CD4-positive, alpha-beta T cell treated with Interleukin-1 beta for 1 hour (primary cell): ENCODE measurements at regions not wholly inside any gene's neighbourhood (a gene's known extent, or its start where the extent isn't known, plus 50 kb on each side); places are given as distances from the start of the nearest gene placed in this dataset.

Experiments
- DNase-seq, 2 donors: peaks; one replicate each; pipeline ENCODE4 v3.0.0-alpha.2; 2020 to 2022

DNA sequence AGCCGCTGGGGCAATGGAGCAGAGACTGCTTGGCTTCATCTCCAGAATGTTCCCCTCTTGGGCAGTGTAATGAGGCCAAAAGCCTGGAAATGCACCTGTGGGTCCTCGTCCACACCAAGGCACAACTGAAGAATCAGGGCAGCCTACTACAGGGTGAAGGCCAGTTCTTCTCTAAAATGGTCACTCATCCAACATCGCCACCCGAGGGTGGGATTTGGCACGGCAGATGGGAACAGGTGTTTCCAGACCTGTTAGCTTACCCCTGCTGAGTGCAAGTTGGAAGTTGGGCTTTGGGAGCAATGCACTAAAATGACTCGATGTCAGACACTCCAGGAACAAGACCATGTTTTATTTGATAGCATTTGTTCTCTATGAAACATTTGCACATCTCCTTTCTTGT, 543.7 kb downstream of the NPHP4 start:
- DNase-seq: peak; percentile 6 to 38

DNA sequence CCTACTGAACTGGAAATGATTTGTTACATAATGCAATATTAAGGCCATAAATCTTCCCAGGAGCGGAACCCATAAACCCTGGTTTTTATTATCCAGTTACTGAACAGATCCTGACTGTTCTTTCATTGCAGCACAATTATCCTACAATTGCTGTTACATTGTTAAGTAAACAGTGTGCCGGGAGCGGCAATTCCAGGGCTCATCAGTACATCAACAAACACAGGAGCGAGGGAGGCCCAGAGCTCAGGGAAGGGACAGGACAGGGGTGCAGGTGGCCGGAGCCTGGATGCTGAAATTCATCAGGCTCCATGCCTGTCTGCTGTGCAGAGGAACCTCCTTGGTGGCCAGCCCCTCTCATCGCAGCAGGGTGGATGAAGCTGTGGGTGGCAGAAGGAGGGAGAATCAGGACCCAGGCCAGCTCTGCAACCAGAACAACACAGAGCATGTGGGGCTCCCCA, 544.7 kb downstream of the NPHP4 start:
- no peak for DNase-seq

DNA sequence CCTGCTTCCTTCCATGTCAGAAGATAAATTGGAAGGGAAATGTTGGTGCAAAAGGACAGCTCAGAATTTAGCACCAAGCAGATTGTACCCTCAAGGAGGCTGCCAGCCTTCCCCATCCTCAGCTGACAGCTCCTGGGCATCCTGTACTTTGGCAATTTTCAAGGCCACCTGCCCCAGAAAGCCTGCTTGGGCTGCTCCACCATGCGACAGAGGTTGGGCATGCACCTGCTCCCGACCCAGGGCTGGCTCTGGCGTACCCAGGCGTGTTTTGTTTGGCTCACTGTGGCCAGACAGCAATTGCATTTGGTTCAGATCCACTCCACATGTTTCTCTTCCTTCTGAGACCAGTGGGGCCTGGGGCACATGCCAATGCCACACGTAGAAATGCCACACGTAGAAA, 547.8 kb downstream of the NPHP4 start:
- no peak for DNase-seq

DNA sequence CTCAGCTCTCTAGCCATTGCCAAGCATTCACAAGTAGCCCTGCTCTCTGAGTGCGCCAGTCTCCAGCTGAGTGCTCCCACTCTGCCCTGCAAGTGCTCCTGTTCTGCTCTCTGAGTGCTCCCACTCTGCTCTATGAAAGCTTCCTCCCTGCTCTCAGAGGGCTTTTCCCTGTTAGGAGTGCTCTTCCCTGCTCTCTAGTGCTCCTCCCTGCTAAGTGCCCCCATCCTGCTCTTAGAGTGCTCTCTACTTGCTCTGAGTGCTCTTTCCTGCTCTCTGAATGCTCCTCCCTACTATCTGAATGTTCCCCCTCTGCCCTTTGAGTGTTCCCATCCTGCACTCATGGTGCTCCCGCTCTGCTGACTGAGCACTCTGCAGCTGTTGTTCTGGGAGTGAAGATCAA, 555.4 kb downstream of the NPHP4 start:
- no peak for DNase-seq

GRCh38 chr1:5435414-5435813, 556.8 kb downstream of the NPHP4 start:
- DNase-seq: no peak

- DNase-seq: no peak
Observed at GRCh38 chr1:5432436-5432835, 559.8 kb downstream of the NPHP4 start.

- no peak for DNase-seq
Observed at GRCh38 chr1:5430911-5431697, 561.1 kb downstream of the NPHP4 start.

GRCh38 chr1:5430136-5430535, 562.1 kb downstream of the NPHP4 start:
- no peak for DNase-seq

DNA sequence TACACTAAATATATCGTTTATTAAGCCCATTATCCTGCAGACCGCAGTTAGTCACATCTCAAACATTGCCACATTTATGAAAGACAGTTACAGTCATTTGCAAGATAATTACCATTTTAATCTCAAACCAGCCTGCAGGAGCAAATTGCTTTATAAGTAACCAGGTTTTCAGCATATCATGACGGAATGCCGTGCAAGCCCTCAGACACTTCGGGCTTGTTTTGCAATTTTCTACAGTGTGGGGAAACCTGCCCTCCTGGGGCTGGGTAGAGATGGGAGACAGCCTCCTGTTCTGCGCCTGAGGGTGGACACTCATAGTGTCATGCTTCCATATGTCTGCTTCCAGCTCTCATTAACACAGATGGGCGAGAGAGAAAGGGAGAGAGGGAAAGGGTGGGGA, 563.9 kb downstream of the NPHP4 start:
- DNase-seq: no peak

- DNase-seq: no peak
Observed at GRCh38 chr1:5427026-5427613, 565.1 kb downstream of the NPHP4 start.

GRCh38 chr1:5424802-5425703, 567.2 kb downstream of the NPHP4 start:
- DNase-seq: no peak

DNA sequence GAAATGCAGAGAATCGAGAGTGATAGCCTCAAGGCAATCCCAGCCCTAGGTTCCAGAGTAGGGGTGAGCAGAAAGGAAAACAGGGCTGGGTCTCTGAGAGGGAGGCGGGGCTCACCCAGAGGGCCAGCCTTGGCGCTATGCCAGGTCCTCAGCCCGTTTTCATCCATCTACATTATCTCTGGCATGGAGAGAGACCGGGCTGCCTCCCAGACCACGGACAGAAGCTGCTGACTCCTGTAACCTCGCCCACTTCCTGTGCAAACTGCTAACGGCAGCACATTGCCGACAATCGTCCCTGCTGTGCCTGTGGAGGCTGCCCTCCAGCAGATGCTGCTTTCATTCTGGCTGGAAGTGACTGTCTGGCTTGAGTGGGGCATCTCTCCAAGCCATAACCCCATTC, 569.1 kb downstream of the NPHP4 start:
- DNase-seq: peak; percentile 19 to 41

DNA sequence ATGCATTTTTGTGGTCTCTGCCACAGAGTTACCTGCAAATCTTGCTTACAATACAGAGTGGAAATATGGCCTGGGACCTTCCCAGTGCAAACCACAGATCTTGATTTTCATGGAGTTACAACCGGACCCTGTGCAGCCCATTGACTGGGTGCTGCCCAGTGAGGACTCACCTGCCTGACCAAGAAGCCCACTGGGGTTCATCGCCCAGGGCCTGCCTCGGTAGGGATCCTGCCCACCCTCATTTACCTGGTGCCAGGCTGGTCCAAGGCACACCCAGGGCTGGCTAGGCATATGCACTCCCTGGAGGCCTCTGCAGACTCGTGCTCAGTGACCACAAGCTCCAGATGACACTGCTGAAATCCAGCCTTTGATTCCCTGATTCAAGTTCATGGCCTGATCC, 572.7 kb downstream of the NPHP4 start:
- no peak for DNase-seq

GRCh38 chr1:5416518-5416917, 575.7 kb downstream of the NPHP4 start:
- no peak for DNase-seq

GRCh38 chr1:5415606-5416005, 576.6 kb downstream of the NPHP4 start:
- DNase-seq: no peak

DNA sequence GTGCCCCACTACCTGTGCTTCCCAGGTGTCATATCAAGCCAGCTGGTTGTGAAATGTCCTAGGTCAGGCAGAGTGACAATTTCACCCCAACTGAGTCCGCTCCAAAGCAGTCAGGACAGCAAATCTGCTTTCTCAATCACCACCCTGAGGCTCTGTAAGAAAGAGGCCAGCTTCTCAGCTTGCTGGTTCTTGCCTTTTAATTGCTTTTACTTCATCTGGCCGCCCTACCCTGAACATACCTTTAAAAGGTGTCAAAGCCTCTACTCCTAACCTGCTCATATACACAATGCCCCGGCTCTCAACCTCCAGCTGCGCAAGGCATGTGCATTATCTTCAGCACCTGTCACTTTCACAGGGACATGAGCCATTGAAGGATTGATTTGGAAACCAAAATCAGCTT, 581.6 kb downstream of the NPHP4 start:
- no peak for DNase-seq

DNA sequence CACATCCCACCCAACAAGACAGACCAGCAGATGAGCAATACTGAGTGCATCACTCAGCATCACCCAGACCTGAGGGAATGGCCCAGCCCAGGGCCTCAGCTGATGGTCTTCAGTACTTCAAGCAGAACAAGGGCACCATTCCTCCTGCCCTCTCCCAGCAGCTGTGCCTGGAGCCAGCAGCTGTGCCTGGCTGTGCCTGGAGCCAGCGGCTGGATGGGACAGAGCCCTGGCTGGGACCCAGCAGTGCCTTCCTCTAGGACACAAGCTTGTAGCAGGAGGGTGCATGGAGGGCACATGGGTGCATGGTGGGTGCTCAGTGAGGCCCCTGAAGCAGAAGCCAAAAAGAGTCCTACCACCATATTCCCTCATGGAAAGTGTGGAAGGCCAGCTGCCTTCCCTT, 583.8 kb downstream of the NPHP4 start:
- no peak for DNase-seq

DNA sequence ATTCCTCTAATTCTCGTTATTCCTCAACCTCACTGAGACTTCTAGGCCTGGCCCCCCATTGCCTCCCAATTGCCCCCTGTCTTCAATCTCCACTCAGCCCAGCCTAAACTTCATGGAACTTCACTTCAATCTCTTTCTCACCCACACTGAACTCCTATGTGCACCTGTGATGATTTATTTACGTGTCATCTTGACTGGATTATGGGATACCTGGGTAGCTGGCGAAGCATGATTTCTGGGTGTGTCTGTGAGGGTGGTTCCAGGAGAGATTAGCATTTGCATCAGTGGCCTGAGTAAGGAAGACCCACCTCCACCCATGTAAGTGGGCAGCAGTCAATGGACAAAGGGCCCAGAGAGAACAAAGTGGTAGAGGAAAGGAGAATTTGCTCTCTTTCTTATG, 587.0 kb downstream of the NPHP4 start:
- no peak for DNase-seq

GRCh38 chr1:5404412-5405203, 587.6 kb downstream of the NPHP4 start:
- no peak for DNase-seq

GRCh38 chr1:5403935-5404334, 588.3 kb downstream of the NPHP4 start:
- no peak for DNase-seq

DNA sequence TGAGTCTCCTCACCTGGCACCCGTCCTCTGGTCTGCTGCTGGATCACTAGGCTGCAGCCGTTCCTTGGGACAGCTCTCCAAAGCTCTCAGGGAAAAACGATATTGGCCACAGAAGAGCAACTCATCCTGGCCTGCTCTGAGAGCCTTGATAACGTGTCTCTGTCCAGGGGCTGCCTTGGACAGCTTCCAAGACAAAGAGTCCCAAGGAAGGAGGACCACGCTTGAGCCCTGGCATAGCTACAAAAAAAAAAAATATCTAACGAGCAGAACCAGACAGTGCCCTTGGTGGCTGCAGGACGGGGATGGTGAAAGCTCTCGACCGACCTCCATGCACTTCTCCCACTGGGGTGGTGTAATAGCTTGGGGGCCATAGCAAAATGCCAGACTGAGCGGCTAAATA, 589.6 kb downstream of the NPHP4 start:
- DNase-seq: no peak

DNA sequence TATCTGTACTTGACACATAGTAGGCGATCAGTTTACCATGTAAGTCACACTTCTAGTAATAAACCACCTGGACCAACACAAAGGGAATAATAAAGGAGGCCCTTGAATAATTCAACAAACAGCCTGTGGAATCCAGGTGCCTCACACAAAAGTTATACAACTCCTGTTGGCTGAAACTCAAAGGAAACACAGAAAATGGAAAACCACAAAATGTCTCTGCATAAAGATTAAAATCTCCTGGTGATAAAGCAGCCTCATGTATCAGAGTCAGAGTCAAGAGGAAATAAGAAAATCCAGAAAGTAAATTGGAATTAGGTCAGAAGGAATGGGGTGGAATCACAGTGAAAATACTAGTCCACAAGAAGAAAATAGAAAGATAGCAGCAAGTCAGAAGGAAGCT, 592.5 kb downstream of the NPHP4 start:
- DNase-seq: no peak

DNA sequence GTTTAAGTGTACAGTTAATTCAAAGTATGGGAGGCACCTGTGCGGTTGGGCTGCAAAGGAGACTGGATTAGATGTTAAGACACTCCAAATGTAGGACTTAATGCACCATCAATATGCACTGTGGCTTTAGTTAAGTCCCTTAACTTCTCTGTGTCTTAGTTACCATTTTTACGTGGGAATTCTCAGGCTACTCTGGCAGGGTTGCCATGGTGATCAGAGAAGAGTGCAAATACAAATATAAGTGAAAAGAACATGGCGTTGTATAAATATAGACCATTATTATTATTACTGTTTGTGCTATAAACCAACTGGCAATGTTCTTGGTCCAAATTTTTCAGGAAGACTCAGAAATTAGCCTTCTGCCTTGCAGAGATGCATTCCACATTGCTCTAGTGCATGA, 595.6 kb downstream of the NPHP4 start:
- no peak for DNase-seq
